NCI-H2196 treated with DMSO at 0.1 percent for 48 hours (cell line): ENCODE measurements at regions not wholly inside any gene's neighbourhood (a gene's known extent, or its start where the extent isn't known, plus 50 kb on each side); places are given as distances from the start of the nearest gene placed in this dataset.
"Not testable (repeated sequence)": the region's sequence is repeated elsewhere in the genome, so short reads cannot be mapped to it uniquely, and the experiment has no call there.

Experiments
- DNase-seq: peaks from one replicate; lab custom pipeline; 2025; ENCODE audit not compliant: unreplicated experiment; lab: John Stamatoyannopoulos, UW

- no peak for DNase-seq
These were observed 51.5 kb downstream of the CRPPA start for GRCh38 chr7:16369855-16370254.

GRCh38 chr7:16369309-16369708, 52.0 kb downstream of the CRPPA start:
- not testable (repeated sequence) for DNase-seq

GRCh38 chr7:16368885-16369284, 52.5 kb downstream of the CRPPA start:
- DNase-seq: no peak

- no peak for DNase-seq
These were observed 54.2 kb downstream of the CRPPA start for GRCh38 chr7:16367115-16367514.

GRCh38 chr7:16365952-16366351, 55.4 kb downstream of the CRPPA start:
- DNase-seq: no peak

GRCh38 chr7:16365177-16365576, 56.2 kb downstream of the CRPPA start:
- DNase-seq: no peak

GRCh38 chr7:16359216-16359615, 62.1 kb downstream of the CRPPA start:
- no peak for DNase-seq

GRCh38 chr7:16357921-16358320, 63.4 kb downstream of the CRPPA start:
- DNase-seq: no peak

GRCh38 chr7:16357474-16357873, 63.9 kb downstream of the CRPPA start:
- no peak for DNase-seq

- no peak for DNase-seq
These were observed 64.9 kb downstream of the CRPPA start for GRCh38 chr7:16356301-16356958.

- no peak for DNase-seq
These were observed 66.8 kb downstream of the CRPPA start for GRCh38 chr7:16354573-16354972.

- DNase-seq: no peak
These were observed 68.1 kb downstream of the CRPPA start for GRCh38 chr7:16353226-16353625.

- no peak for DNase-seq
These were observed 70.7 kb downstream of the CRPPA start for GRCh38 chr7:16350634-16351033.

- DNase-seq: no peak
These were observed 73.1 kb downstream of the CRPPA start for GRCh38 chr7:16348251-16348650.

- no peak for DNase-seq
These were observed 73.5 kb downstream of the CRPPA start for GRCh38 chr7:16347827-16348192.

GRCh38 chr7:16347066-16347826, 74.1 kb downstream of the CRPPA start:
- no peak for DNase-seq

- no peak for DNase-seq
These were observed 75.1 kb downstream of the CRPPA start for GRCh38 chr7:16345979-16346958.

GRCh38 chr7:16344927-16345326, 76.4 kb downstream of the CRPPA start:
- DNase-seq: no peak

GRCh38 chr7:16343612-16344011, 77.7 kb downstream of the CRPPA start:
- DNase-seq: no peak

GRCh38 chr7:16338065-16338464, 83.3 kb downstream of the CRPPA start:
- no peak for DNase-seq

- DNase-seq: no peak
These were observed 95.2 kb downstream of the CRPPA start for GRCh38 chr7:16326106-16326505.

- DNase-seq: no peak
These were observed 98.0 kb downstream of the CRPPA start for GRCh38 chr7:16323313-16323712.
